ENCODE measurements at regions not wholly inside any gene's neighbourhood (a gene's known extent, or its start where the extent isn't known, plus 50 kb on each side); places are given as distances from the start of the nearest gene placed in this dataset.

DNA sequence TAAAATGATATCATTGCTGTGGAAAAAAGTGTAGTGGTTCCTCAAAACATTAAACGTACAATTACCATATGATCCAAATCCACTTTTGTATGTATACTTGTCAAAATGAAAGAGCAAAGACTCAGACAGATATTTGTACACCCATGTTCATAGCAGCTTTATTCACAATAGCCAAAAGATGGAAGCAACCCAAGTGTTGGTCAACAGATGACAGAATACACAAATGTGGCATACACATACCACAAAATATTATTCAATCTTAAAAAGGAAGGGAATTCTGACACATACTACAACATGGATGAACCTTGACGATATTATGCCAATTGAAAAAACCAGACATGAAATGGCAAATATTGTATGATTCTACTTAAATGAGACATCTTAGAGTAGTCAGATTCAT, 524.5 kb upstream of the WWC1 start:
- Histone ChIP-seq H3K9ac (ENCODE audit: low read depth in 1 of 2, low read length in 2 of 2) (no peak overlapping the region), H3K9me3 (ENCODE audit: control insufficient read depth in 4 of 4, low read length in 3 of 4) (no peaks in the 10 kb centered on the region), H3K4me3 (ENCODE audit: low read depth in 1 of 3, low read length in 3 of 3) (no peak overlapping the region), H3K4me1 (ENCODE audit: control insufficient read depth in 4 of 4, insufficient read depth in 4 of 4, low read length in 3 of 4) (no peaks in the 10 kb centered on the region), H3K27me3 (ENCODE audit: control insufficient read depth in 4 of 4, insufficient read depth in 4 of 4, low read length in 3 of 4) (peaks cover 0 to 2% (median 0%) of the 10 kb centered on the region in 4 donors), H3K27ac (ENCODE audit: low read depth in 1 of 2, low read length in 2 of 2) (no peak overlapping the region), H3K36me3 (ENCODE audit: control insufficient read depth in 4 of 4, insufficient read depth in 3 of 4, low read depth in 1 of 4, low read length in 3 of 4) (no peaks in the 10 kb centered on the region)
- TF ChIP-seq NR2F2 (IDR thresholded peaks at IDR 0.05) = no peak
- no peak for TF ChIP-seq JUND (IDR thresholded peaks at IDR 0.05)
- TF ChIP-seq EGR1 (IDR thresholded peaks at IDR 0.05; ENCODE audit: low read depth in 2 of 2) = no peak
- no peak for TF ChIP-seq YY1 (IDR thresholded peaks at IDR 0.05)
- no peak for TF ChIP-seq HNF4A (conservative IDR thresholded peaks at IDR 0.05)
- no peak for TF ChIP-seq GABPA (IDR thresholded peaks at IDR 0.05 in 1 of 2, conservative IDR thresholded peaks at IDR 0.05 in 1 of 2)
- no peak for TF ChIP-seq RXRA (IDR thresholded peaks at IDR 0.05)
- TF ChIP-seq HNF4G (IDR thresholded peaks at IDR 0.05) = no peak
- TF ChIP-seq RAD21 (IDR thresholded peaks at IDR 0.05) = no peak
- no peak for TF ChIP-seq ATF3 (IDR thresholded peaks at IDR 0.05)
- no peak for TF ChIP-seq SP1 (IDR thresholded peaks at IDR 0.05)
- no peak for TF ChIP-seq FOXA1 (IDR thresholded peaks at IDR 0.05)
- TF ChIP-seq TAF1 (conservative IDR thresholded peaks at IDR 0.05) = no peak
- TF ChIP-seq, protein P1, sequence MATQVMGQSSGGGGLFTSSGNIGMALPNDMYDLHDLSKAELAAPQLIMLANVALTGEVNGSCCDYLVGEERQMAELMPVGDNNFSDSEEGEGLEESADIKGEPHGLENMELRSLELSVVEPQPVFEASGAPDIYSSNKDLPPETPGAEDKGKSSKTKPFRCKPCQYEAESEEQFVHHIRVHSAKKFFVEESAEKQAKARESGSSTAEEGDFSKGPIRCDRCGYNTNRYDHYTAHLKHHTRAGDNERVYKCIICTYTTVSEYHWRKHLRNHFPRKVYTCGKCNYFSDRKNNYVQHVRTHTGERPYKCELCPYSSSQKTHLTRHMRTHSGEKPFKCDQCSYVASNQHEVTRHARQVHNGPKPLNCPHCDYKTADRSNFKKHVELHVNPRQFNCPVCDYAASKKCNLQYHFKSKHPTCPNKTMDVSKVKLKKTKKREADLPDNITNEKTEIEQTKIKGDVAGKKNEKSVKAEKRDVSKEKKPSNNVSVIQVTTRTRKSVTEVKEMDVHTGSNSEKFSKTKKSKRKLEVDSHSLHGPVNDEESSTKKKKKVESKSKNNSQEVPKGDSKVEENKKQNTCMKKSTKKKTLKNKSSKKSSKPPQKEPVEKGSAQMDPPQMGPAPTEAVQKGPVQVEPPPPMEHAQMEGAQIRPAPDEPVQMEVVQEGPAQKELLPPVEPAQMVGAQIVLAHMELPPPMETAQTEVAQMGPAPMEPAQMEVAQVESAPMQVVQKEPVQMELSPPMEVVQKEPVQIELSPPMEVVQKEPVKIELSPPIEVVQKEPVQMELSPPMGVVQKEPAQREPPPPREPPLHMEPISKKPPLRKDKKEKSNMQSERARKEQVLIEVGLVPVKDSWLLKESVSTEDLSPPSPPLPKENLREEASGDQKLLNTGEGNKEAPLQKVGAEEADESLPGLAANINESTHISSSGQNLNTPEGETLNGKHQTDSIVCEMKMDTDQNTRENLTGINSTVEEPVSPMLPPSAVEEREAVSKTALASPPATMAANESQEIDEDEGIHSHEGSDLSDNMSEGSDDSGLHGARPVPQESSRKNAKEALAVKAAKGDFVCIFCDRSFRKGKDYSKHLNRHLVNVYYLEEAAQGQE (IDR thresholded peaks at IDR 0.05) = no peak
- no peak for TF ChIP-seq CTCF (IDR thresholded peaks at IDR 0.05; ENCODE audit: low read depth, low read length, missing input control)
- no peak for DNase-seq (ENCODE audit: low spot score)
- 37% methylated on average over 2 of the region's 2 CpGs for WGBS

DNA sequence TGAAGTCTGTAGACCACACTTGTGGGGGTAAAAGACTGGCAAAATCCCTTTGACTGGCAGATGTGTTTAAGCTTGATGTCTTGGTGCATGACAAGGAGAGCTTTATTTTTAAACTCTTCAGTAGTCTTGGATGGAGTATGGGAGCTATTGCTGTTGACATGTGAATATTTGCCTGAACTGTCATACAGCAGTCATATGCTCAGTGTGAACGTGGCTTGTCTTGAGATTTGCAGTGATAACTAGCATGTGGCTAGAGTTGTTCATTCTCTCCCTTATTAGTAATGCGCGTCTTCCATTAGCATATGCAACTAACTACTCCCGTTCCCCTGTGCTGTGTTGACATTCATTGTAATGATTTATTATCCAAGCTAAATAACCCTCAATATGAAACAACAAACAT, 523.6 kb upstream of the WWC1 start:
- no peaks in the 10 kb centered on the region for H3K9me3 ChIP-seq (ENCODE audit: control insufficient read depth in 4 of 4, low read length in 3 of 4)
- H3K9ac ChIP-seq (ENCODE audit: low read depth in 1 of 2, low read length in 2 of 2) = no peak overlapping the region
- no peak overlapping the region for H3K4me3 ChIP-seq (ENCODE audit: low read depth in 1 of 3, low read length in 3 of 3)
- DNase-seq (ENCODE audit: low spot score) = no peak
- WGBS = 67% methylated on average over 4 of the region's 4 CpGs
- H3K27ac ChIP-seq (ENCODE audit: low read depth in 1 of 2, low read length in 2 of 2) = no peak overlapping the region
- peaks cover 0 to 2% (median 0%) of the 10 kb centered on the region in 4 donors for H3K27me3 ChIP-seq (ENCODE audit: control insufficient read depth in 4 of 4, insufficient read depth in 4 of 4, low read length in 3 of 4)
- no peaks in the 10 kb centered on the region for H3K36me3 ChIP-seq (ENCODE audit: control insufficient read depth in 4 of 4, insufficient read depth in 3 of 4, low read depth in 1 of 4, low read length in 3 of 4)
- no peaks in the 10 kb centered on the region for H3K4me1 ChIP-seq (ENCODE audit: control insufficient read depth in 4 of 4, insufficient read depth in 4 of 4, low read length in 3 of 4)
- TF ChIP-seq JUND (IDR thresholded peaks at IDR 0.05) (no peak), NR2F2 (IDR thresholded peaks at IDR 0.05) (no peak), FOXA1 (IDR thresholded peaks at IDR 0.05) (no peak), TAF1 (conservative IDR thresholded peaks at IDR 0.05) (no peak), ATF3 (IDR thresholded peaks at IDR 0.05) (no peak), FOXA2 (IDR thresholded peaks at IDR 0.05) (no peak), RAD21 (IDR thresholded peaks at IDR 0.05) (no peak), HNF4A (conservative IDR thresholded peaks at IDR 0.05) (no peak), YY1 (IDR thresholded peaks at IDR 0.05) (no peak), GABPA (IDR thresholded peaks at IDR 0.05 in 1 of 2, conservative IDR thresholded peaks at IDR 0.05 in 1 of 2) (no peak), RXRA (IDR thresholded peaks at IDR 0.05) (no peak), HNF4G (IDR thresholded peaks at IDR 0.05) (no peak), SP1 (IDR thresholded peaks at IDR 0.05) (no peak), CTCF (IDR thresholded peaks at IDR 0.05; ENCODE audit: low read depth, low read length, missing input control) (no peak), EGR1 (IDR thresholded peaks at IDR 0.05; ENCODE audit: low read depth in 2 of 2) (no peak)
- TF ChIP-seq, protein P2, sequence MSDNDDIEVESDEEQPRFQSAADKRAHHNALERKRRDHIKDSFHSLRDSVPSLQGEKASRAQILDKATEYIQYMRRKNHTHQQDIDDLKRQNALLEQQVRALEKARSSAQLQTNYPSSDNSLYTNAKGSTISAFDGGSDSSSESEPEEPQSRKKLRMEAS (IDR thresholded peaks at IDR 0.05) = no peak
- TF ChIP-seq, protein P1 (IDR thresholded peaks at IDR 0.05) = no peak

Measured in liver (tissue), 8 donors.